ENCODE measurements at regions not wholly inside any gene's neighbourhood (a gene's known extent, or its start where the extent isn't known, plus 50 kb on each side); places are given as distances from the start of the nearest gene placed in this dataset.

DNA sequence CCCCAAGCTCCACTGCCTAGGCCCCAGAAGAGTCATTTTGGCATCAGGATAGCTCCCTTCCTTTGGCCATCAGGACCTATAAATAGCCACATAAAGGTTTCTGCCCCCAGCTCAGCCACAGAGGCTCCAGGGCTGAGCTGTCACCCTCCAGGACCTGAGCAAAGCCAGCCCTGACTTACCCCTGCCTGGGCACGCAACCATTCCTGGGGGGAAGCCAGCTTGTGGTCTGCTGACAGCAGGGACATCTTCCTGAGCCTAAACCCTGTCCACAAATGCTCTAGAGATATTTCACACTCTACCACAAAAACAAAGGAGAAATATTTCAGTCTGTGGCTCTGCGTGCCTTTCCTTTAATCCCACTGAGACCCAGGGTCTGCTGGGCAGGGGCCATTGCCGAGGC, 123.7 kb upstream of the CCL2 start:
- no peaks in the 10 kb centered on the region for H3K4me1 ChIP-seq (ENCODE audit: control insufficient read depth, extremely low read depth, insufficient read depth, low read length)
- dilution Hi-C loops (cut with MboI; ENCODE audit: extremely low pct_ligation_motif_present, low sequenced_read_pairs), result no loop called here
- ChIA-PET POLR2A (no interaction called here), CTCF (no interaction called here)
- no peaks in the 10 kb centered on the region for H4K20me1 ChIP-seq (replicated peaks; ENCODE audit: control insufficient read depth, extremely low read depth, insufficient read depth, low read length)
- no TSS peak for BruUV-seq (replicated peaks)
- TF ChIP-seq EZH2 (IDR thresholded peaks at IDR 0.05; ENCODE audit: borderline replicate concordance, low read depth, low read length, severe bottlenecking) (no peak), FOS (IDR thresholded peaks at IDR 0.05; ENCODE audit: borderline replicate concordance, insufficient read depth, low read length) (no peak), POLR2A (IDR thresholded peaks at IDR 0.05; ENCODE audit: low read depth, low read length) (no peak), MYC (IDR thresholded peaks at IDR 0.05; ENCODE audit: low read depth, low read length) (no peak), JUN (IDR thresholded peaks at IDR 0.05; ENCODE audit: borderline replicate concordance, insufficient read depth, insufficient read length, low read depth) (no peak), CTCF (IDR thresholded peaks at IDR 0.05; ENCODE audit: extremely low read depth in 1 of 2, insufficient read depth in 1 of 2, low read depth in 1 of 2, low read length in 2 of 2) (no peak), POLR2AphosphoS5 (IDR thresholded peaks at IDR 0.05; ENCODE audit: insufficient read depth, low read depth, low read length) (no peak), GATA2 (IDR thresholded peaks at IDR 0.05; ENCODE audit: insufficient read depth, insufficient read length, low read depth, low read length) (no peak)
- TF ChIP-seq, protein P1, sequence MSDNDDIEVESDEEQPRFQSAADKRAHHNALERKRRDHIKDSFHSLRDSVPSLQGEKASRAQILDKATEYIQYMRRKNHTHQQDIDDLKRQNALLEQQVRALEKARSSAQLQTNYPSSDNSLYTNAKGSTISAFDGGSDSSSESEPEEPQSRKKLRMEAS (IDR thresholded peaks at IDR 0.05; ENCODE audit: insufficient read depth, insufficient read length), result no peak
- no peaks in the 10 kb centered on the region for H3K36me3 ChIP-seq (ENCODE audit: control insufficient read depth in 2 of 2, extremely low read depth in 1 of 2, insufficient read depth in 2 of 2, low read length in 2 of 2)
- H3K27me3 ChIP-seq (ENCODE audit: control insufficient read depth in 2 of 2, insufficient read depth in 2 of 2, low read length in 2 of 2), result no peaks in the 10 kb centered on the region
- no peaks in the 10 kb centered on the region for H3K9me1 ChIP-seq (replicated peaks; ENCODE audit: control insufficient read depth, extremely low read depth, insufficient read depth, low read length)
- DNase-seq (ENCODE audit: low read depth, low spot score), result no peak
- intact Hi-C loops (cut with micrococcal nuclease), result no loop called here
- H3K27ac ChIP-seq (ENCODE audit: insufficient read depth, low read depth, low read length), result no peak overlapping the region
- no peak for FAIRE-seq
- no peak overlapping the region for H3K4me3 ChIP-seq (replicated peaks in 1 of 3; ENCODE audit: insufficient read depth in 1 of 3, low read depth in 1 of 3, low read length in 3 of 3)
- H3K9me3 ChIP-seq (replicated peaks; ENCODE audit: control insufficient read depth, insufficient read depth, low read length), result no peaks in the 10 kb centered on the region
- no peak overlapping the region for H2AFZ ChIP-seq (ENCODE audit: low read depth, low read length)
- H3K79me2 ChIP-seq (ENCODE audit: control insufficient read depth, insufficient read depth, low read length), result no peaks in the 10 kb centered on the region
- no peak overlapping the region for H3K4me2 ChIP-seq (ENCODE audit: insufficient read depth, low read length)
- H3K9ac ChIP-seq (replicated peaks; ENCODE audit: extremely low read depth, insufficient read depth, low read length), result no peak overlapping the region

Measured in endothelial cell of umbilical vein (primary cell).